Astrocyte of the spinal cord (primary cell): ENCODE measurements at regions not wholly inside any gene's neighbourhood (a gene's known extent, or its start where the extent isn't known, plus 50 kb on each side); places are given as distances from the start of the nearest gene placed in this dataset.

Experiments used
- DNase-seq: peaks from one replicate; pipeline ENCODE4 v3.0.0; 2011; ENCODE audit warnings: low read depth, low spot score
- H3K4me3 ChIP-seq: 2 replicates; pipeline ENCODE4 v1.5.1; 2011; ENCODE audit warnings: low read depth, mild to moderate bottlenecking, low read length, moderate library complexity
- in situ Hi-C: cut with HindIII; loops from 2 replicates; pipeline ENCODE4 v1.10.0; 2017; ENCODE audit warnings: low sequenced_read_pairs
- TF ChIP-seq, protein P1 (sequence below): IDR thresholded peaks from 2 replicates; pipeline ENCODE4 v1.5.1; 2012; ENCODE audit warnings: low read depth, mild to moderate bottlenecking, low read length, inconsistent platforms

- in situ Hi-C loops = no loop called here
- TF ChIP-seq, protein P1, sequence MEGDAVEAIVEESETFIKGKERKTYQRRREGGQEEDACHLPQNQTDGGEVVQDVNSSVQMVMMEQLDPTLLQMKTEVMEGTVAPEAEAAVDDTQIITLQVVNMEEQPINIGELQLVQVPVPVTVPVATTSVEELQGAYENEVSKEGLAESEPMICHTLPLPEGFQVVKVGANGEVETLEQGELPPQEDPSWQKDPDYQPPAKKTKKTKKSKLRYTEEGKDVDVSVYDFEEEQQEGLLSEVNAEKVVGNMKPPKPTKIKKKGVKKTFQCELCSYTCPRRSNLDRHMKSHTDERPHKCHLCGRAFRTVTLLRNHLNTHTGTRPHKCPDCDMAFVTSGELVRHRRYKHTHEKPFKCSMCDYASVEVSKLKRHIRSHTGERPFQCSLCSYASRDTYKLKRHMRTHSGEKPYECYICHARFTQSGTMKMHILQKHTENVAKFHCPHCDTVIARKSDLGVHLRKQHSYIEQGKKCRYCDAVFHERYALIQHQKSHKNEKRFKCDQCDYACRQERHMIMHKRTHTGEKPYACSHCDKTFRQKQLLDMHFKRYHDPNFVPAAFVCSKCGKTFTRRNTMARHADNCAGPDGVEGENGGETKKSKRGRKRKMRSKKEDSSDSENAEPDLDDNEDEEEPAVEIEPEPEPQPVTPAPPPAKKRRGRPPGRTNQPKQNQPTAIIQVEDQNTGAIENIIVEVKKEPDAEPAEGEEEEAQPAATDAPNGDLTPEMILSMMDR = no peak
- DNase-seq = no peak
- H3K4me3 ChIP-seq = no peak overlapping the region
Observed at GRCh38 chr2:16960579-16960978, 294.9 kb upstream of the CYRIA start.

GRCh38 chr2:16958266-16958665, 292.6 kb upstream of the CYRIA start:
- in situ Hi-C loops = no loop called here
- H3K4me3 ChIP-seq = no peak overlapping the region
- TF ChIP-seq, protein P1 = no peak
- DNase-seq = no peak

- in situ Hi-C loops = no loop called here
- TF ChIP-seq, protein P1 = no peak
- DNase-seq = no peak
- H3K4me3 ChIP-seq = no peak overlapping the region
Observed at GRCh38 chr2:16952805-16953204, 287.2 kb upstream of the CYRIA start.

DNA sequence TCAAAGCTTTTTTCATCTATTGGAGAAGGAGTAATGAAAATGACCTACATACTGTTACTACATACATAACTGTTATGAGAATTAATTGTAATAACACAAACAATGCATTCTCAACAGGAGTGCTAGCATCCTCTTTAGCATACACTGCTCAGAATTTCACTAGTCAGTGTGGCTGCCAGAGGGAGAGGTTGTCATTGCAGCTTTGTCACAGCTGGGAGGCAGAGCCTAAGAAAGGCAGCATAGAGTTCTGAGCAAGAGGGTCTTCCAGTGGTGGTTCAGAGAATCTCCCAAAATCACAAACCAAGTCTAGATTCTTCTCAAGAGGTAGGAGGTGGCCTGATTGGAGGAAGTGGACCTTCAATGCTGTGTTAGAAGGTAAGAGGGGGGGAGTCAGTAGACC, 286.7 kb upstream of the CYRIA start:
- H3K4me3 ChIP-seq = no peak overlapping the region
- TF ChIP-seq, protein P1 = no peak
- DNase-seq = no peak
- in situ Hi-C loops = no loop called here

DNA sequence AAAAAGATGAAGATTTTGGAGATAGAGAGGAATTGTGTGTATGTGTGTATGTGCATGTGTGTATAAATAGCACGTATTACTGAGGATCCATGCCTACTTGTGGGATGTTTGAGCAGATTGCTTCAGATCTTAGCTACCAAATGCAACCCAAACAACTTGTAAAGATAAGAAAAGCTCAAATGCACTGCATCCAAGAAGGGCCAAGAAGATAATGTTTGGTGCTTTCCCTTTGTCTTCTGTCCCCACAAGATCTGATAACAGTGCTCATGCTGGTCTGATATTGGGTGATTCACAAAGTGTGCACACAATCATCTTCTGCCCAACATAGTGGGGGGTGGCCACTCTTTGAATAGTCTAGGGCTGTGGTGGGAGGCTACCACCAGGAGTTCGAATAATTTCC, 284.8 kb upstream of the CYRIA start:
- no peak overlapping the region for H3K4me3 ChIP-seq
- DNase-seq = no peak
- in situ Hi-C loops = no loop called here
- TF ChIP-seq, protein P1 = no peak

DNA sequence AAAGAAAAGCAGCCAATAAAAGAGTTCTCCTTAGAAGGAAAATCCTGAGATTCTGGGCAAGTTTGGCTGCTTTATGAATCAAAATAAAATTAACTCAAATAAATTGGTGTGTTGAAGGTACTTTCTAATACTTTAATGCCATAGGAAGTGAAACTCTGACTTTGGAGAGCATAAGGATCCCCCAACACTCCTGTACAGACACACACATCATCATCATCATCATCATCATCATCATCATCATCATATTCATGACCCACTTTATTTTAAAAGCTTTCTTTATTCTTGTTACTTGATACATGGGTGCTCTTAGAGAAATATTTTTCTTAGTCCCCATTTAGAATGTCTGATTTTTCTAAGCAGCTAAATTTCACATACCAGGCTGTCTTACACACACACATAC, 283.1 kb upstream of the CYRIA start:
- H3K4me3 ChIP-seq = no peak overlapping the region
- no peak for DNase-seq
- in situ Hi-C loops = no loop called here
- TF ChIP-seq, protein P1 = no peak

DNA sequence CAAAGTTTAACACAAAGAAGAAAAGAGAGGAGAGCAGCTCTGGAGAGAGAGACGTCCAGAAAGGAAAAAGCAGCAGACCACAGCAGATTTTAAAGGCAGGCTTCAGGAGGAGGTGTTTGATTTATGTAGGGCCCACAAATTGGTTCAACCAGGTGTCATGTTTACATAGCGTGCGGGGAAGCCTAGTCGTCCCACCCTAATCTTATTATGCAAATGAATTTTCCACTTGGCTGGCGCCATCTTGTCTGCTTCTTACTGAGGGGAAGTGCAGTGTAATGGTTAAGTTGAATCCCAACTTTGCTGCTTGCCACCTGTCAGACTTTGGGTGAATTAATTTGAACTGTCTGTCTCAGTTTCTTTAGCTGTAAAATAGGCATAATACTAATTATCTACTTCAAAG, 282.4 kb upstream of the CYRIA start:
- TF ChIP-seq, protein P1 = no peak
- no peak for DNase-seq
- in situ Hi-C loops = no loop called here
- H3K4me3 ChIP-seq = no peak overlapping the region
